SK-N-SH treated with all-trans-retinoic acid at 6 μM for 48 hours (cell line): ENCODE measurements at regions not wholly inside any gene's neighbourhood (a gene's known extent, or its start where the extent isn't known, plus 50 kb on each side); places are given as distances from the start of the nearest gene placed in this dataset.

Experiments used
- ATAC-seq: fragments of 200-7000 bp; cut with Tn5 transposase; 3 replicates; pipeline ENCODE4 v1.9.1; 2020; ENCODE audit warnings: mild to moderate bottlenecking, moderate library complexity
- ARNTL ChIP-seq: fragments of 450-650 bp; formaldehyde crosslinking; IDR thresholded peaks from 2 replicates; pipeline ENCODE4 v1.5.0; 2020; ENCODE audit warnings: low read depth, mild to moderate bottlenecking, moderate library complexity, borderline replicate concordance
- BACH2 ChIP-seq: fragments of 250-450 bp; sonication (Bioruptor Pico); IDR thresholded peaks from 2 replicates; pipeline ENCODE4 v1.9.0; 2021; ENCODE audit warnings: mild to moderate bottlenecking, borderline replicate concordance
- CSDC2 ChIP-seq: fragments of 250-450 bp; sonication (Bioruptor Pico); IDR thresholded peaks from 2 replicates; pipeline ENCODE4 v1.5.0; 2020; ENCODE audit warnings: mild to moderate bottlenecking, moderate library complexity
- ESRRG ChIP-seq: fragments of 250-450 bp; sonication (Bioruptor Pico); IDR thresholded peaks from 2 replicates; pipeline ENCODE4 v1.6.1; 2021; ENCODE audit warnings: mild to moderate bottlenecking
- GLIS3 ChIP-seq: fragments of 250-450 bp; sonication (Bioruptor Pico); IDR thresholded peaks from 2 replicates; pipeline ENCODE4 v1.5.0; 2020; ENCODE audit warnings: mild to moderate bottlenecking, moderate library complexity
- ISL1 ChIP-seq: fragments of 250-450 bp; sonication (Bioruptor Pico); IDR thresholded peaks from 2 replicates; pipeline ENCODE4 v2.1.2; 2022; ENCODE audit warnings: mild to moderate bottlenecking, moderate library complexity
- OSR1 ChIP-seq: fragments of 250-450 bp; sonication (Bioruptor Pico); IDR thresholded peaks from 2 replicates; pipeline ENCODE4 v1.8.0; 2022; ENCODE audit warnings: moderate library complexity, mild to moderate bottlenecking, inconsistent platforms
- POU6F1 ChIP-seq: fragments of 250-450 bp; sonication (Bioruptor Pico); IDR thresholded peaks from 2 replicates; pipeline ENCODE4 v1.8.0; 2021; ENCODE audit warnings: low read depth, mild to moderate bottlenecking, moderate library complexity, borderline replicate concordance
- PPARA ChIP-seq: fragments of 250-450 bp; sonication (Bioruptor Pico); IDR thresholded peaks from 2 replicates; pipeline ENCODE4 v1.5.0; 2020; ENCODE audit warnings: mild to moderate bottlenecking, borderline replicate concordance
- RARB ChIP-seq: fragments of 250-450 bp; sonication (Bioruptor Pico); IDR thresholded peaks from 2 replicates; pipeline ENCODE4 v1.8.0; 2021; ENCODE audit warnings: mild to moderate bottlenecking, moderate library complexity
- SNAI2 ChIP-seq: fragments of 250-450 bp; sonication (Bioruptor Pico); IDR thresholded peaks from 2 replicates; pipeline ENCODE4 v1.5.0; 2020; ENCODE audit warnings: mild to moderate bottlenecking, moderate library complexity
- TCF4 ChIP-seq: fragments of 250-450 bp; sonication (Bioruptor Pico); IDR thresholded peaks from 2 replicates; pipeline ENCODE4 v1.8.0; 2021; ENCODE audit warnings: mild to moderate bottlenecking, moderate library complexity, borderline replicate concordance
- ZC3H10 ChIP-seq: fragments of 250-450 bp; sonication (Bioruptor Pico); IDR thresholded peaks from 2 replicates; pipeline ENCODE4 v1.5.1; 2021; ENCODE audit warnings: mild to moderate bottlenecking, moderate library complexity
- ZFP3 ChIP-seq: fragments of 250-450 bp; sonication (Bioruptor Pico); IDR thresholded peaks from 2 replicates; pipeline ENCODE4 v1.5.0; 2020; ENCODE audit warnings: mild to moderate bottlenecking, moderate library complexity
- ZNF565 ChIP-seq: fragments of 450-650 bp; formaldehyde crosslinking; conservative IDR thresholded peaks from 2 replicates; pipeline ENCODE4 v1.5.0; 2020; ENCODE audit warnings: low read depth, mild to moderate bottlenecking, moderate library complexity
- ZNF70 ChIP-seq: fragments of 450-650 bp; formaldehyde crosslinking; IDR thresholded peaks from 2 replicates; pipeline ENCODE4 v1.5.0; 2020; ENCODE audit warnings: mild to moderate bottlenecking, moderate library complexity
- ZNF8 ChIP-seq: fragments of 450-650 bp; formaldehyde crosslinking; IDR thresholded peaks from 2 replicates; pipeline ENCODE4 v1.5.0; 2020; ENCODE audit warnings: mild to moderate bottlenecking, moderate library complexity
- TF ChIP-seq, protein P1 (sequence below): fragments of 250-450 bp; sonication (Bioruptor Pico); IDR thresholded peaks from 2 replicates; pipeline ENCODE4 v1.5.1; 2020; ENCODE audit warnings: low read depth, mild to moderate bottlenecking, moderate library complexity
- TF ChIP-seq, protein P2 (sequence below): fragments of 250-450 bp; sonication (Bioruptor Pico); IDR thresholded peaks from 2 replicates; pipeline ENCODE4 v1.8.0; 2020; ENCODE audit warnings: mild to moderate bottlenecking, moderate library complexity, borderline replicate concordance
- TF ChIP-seq, protein P3 (sequence below): fragments of 250-450 bp; sonication (Bioruptor Pico); IDR thresholded peaks from 2 replicates; pipeline ENCODE4 v1.5.0; 2020; ENCODE audit warnings: mild to moderate bottlenecking, moderate library complexity
- TF ChIP-seq, protein P4 (sequence below): fragments of 250-450 bp; sonication (Bioruptor Pico); IDR thresholded peaks from 2 replicates; pipeline ENCODE4 v1.5.1; 2021; ENCODE audit warnings: mild to moderate bottlenecking, moderate library complexity

GRCh38 chr6:84860920-84861319 is 96.5 kb upstream of the TBX18 start:
- no peak for ATAC-seq
- TF ChIP-seq GLIS3 (CRISPR knock-in tag), result no peak
- TF ChIP-seq RARB (CRISPR knock-in tag), result no peak
- TF ChIP-seq, protein P1, sequence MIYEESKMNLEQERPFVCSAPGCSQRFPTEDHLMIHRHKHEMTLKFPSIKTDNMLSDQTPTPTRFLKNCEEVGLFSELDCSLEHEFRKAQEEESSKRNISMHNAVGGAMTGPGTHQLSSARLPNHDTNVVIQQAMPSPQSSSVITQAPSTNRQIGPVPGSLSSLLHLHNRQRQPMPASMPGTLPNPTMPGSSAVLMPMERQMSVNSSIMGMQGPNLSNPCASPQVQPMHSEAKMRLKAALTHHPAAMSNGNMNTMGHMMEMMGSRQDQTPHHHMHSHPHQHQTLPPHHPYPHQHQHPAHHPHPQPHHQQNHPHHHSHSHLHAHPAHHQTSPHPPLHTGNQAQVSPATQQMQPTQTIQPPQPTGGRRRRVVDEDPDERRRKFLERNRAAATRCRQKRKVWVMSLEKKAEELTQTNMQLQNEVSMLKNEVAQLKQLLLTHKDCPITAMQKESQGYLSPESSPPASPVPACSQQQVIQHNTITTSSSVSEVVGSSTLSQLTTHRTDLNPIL (CRISPR knock-in tag), result no peak
- no peak for TF ChIP-seq TCF4
- no peak for TF ChIP-seq ZNF565 (CRISPR knock-in tag)
- no peak for TF ChIP-seq ARNTL (CRISPR knock-in tag)
- TF ChIP-seq POU6F1 (CRISPR knock-in tag), result no peak
- TF ChIP-seq ZC3H10 (CRISPR knock-in tag), result no peak

- TF ChIP-seq ESRRG (CRISPR knock-in tag) (no peak), GLIS3 (CRISPR knock-in tag) (no peak), POU6F1 (CRISPR knock-in tag) (no peak), SNAI2 (CRISPR knock-in tag) (no peak), ZNF70 (CRISPR knock-in tag) (no peak), OSR1 (CRISPR knock-in tag) (no peak), PPARA (CRISPR knock-in tag) (no peak), ZFP3 (CRISPR knock-in tag) (no peak), CSDC2 (CRISPR knock-in tag) (no peak), ZNF8 (CRISPR knock-in tag) (no peak), ZC3H10 (CRISPR knock-in tag) (no peak), ISL1 (CRISPR knock-in tag) (no peak), BACH2 (no peak)
- TF ChIP-seq, protein P1 (CRISPR knock-in tag), result no peak
Observed at GRCh38 chr6:84860509-84860908, 96.1 kb upstream of the TBX18 start.

DNA sequence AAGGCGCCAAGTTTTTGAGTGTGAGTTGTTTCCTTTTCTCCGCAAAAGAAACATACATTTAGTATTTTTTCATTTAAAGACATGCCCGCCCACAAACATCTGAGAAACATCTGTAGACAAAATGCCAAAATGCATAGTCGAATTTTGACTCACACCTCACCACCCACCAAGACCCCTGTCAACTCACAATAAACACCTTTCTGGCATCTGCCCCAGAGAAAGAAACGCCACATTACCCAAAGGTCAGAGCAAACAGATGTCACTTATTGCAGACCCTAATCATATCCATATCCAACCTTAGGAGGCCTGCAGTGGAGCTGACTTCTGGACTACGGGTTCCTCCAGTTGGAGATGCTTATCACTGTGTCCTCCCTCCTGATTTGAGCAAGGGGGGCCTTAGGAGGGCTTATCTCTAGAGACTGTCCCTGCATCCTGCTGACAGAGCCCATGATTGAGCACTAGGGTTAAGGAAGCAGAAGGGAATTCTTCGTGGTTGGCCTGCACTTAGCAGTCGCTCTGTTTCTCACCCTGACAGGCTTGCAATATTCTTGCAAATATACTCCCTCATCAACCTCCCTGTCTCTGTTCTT is 90.5 kb upstream of the TBX18 start:
- ATAC-seq, result no peak
- TF ChIP-seq ARNTL (CRISPR knock-in tag) (no peak), ZC3H10 (CRISPR knock-in tag) (no peak), CSDC2 (CRISPR knock-in tag) (no peak), ISL1 (CRISPR knock-in tag) (no peak), ESRRG (CRISPR knock-in tag) (no peak), BACH2 (no peak), GLIS3 (CRISPR knock-in tag) (no peak)
- TF ChIP-seq, protein P2, sequence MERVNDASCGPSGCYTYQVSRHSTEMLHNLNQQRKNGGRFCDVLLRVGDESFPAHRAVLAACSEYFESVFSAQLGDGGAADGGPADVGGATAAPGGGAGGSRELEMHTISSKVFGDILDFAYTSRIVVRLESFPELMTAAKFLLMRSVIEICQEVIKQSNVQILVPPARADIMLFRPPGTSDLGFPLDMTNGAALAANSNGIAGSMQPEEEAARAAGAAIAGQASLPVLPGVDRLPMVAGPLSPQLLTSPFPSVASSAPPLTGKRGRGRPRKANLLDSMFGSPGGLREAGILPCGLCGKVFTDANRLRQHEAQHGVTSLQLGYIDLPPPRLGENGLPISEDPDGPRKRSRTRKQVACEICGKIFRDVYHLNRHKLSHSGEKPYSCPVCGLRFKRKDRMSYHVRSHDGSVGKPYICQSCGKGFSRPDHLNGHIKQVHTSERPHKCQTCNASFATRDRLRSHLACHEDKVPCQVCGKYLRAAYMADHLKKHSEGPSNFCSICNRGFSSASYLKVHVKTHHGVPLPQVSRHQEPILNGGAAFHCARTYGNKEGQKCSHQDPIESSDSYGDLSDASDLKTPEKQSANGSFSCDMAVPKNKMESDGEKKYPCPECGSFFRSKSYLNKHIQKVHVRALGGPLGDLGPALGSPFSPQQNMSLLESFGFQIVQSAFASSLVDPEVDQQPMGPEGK (CRISPR knock-in tag), result no peak
- TF ChIP-seq, protein P3, sequence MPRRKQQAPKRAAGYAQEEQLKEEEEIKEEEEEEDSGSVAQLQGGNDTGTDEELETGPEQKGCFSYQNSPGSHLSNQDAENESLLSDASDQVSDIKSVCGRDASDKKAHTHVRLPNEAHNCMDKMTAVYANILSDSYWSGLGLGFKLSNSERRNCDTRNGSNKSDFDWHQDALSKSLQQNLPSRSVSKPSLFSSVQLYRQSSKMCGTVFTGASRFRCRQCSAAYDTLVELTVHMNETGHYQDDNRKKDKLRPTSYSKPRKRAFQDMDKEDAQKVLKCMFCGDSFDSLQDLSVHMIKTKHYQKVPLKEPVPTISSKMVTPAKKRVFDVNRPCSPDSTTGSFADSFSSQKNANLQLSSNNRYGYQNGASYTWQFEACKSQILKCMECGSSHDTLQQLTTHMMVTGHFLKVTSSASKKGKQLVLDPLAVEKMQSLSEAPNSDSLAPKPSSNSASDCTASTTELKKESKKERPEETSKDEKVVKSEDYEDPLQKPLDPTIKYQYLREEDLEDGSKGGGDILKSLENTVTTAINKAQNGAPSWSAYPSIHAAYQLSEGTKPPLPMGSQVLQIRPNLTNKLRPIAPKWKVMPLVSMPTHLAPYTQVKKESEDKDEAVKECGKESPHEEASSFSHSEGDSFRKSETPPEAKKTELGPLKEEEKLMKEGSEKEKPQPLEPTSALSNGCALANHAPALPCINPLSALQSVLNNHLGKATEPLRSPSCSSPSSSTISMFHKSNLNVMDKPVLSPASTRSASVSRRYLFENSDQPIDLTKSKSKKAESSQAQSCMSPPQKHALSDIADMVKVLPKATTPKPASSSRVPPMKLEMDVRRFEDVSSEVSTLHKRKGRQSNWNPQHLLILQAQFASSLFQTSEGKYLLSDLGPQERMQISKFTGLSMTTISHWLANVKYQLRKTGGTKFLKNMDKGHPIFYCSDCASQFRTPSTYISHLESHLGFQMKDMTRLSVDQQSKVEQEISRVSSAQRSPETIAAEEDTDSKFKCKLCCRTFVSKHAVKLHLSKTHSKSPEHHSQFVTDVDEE (CRISPR knock-in tag), result no peak
- TF ChIP-seq, protein P4, sequence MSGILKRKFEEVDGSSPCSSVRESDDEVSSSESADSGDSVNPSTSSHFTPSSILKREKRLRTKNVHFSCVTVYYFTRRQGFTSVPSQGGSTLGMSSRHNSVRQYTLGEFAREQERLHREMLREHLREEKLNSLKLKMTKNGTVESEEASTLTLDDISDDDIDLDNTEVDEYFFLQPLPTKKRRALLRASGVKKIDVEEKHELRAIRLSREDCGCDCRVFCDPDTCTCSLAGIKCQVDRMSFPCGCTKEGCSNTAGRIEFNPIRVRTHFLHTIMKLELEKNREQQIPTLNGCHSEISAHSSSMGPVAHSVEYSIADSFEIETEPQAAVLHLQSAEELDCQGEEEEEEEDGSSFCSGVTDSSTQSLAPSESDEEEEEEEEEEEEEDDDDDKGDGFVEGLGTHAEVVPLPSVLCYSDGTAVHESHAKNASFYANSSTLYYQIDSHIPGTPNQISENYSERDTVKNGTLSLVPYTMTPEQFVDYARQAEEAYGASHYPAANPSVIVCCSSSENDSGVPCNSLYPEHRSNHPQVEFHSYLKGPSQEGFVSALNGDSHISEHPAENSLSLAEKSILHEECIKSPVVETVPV, result no peak

More at GRCh38 chr6:84860509-84860908, 96.1 kb upstream of the TBX18 start:
- ATAC-seq, result no peak
